Ureter (tissue), 1 donor: ENCODE measurements at regions not wholly inside any gene's neighbourhood (a gene's known extent, or its start where the extent isn't known, plus 50 kb on each side); places are given as distances from the start of the nearest gene placed in this dataset.

Source experiments
- DNase-seq: peaks from one replicate; pipeline ENCODE4 v3.0.0-alpha.2; 2020; ENCODE audit warnings: low spot score
- donor health status: DM: yes; HTN: yes; CAD: no.

GRCh38 chr1:80917826-80918225, 882.9 kb upstream of the ADGRL2 start:
- no peak for DNase-seq

- DNase-seq, result no peak
Observed at GRCh38 chr1:80917225-80917624, 883.5 kb upstream of the ADGRL2 start.

- DNase-seq, result no peak
Observed at GRCh38 chr1:80915491-80915890, 885.2 kb upstream of the ADGRL2 start.

- no peak for DNase-seq
Observed at GRCh38 chr1:80910426-80910825, 890.3 kb upstream of the ADGRL2 start.

GRCh38 chr1:80909172-80909784, 891.5 kb upstream of the ADGRL2 start:
- DNase-seq, result no peak

GRCh38 chr1:80896781-80897356, 903.9 kb upstream of the ADGRL2 start:
- no peak for DNase-seq

GRCh38 chr1:80894921-80895320, 905.8 kb upstream of the ADGRL2 start:
- no peak for DNase-seq

GRCh38 chr1:80893115-80893514, 907.6 kb upstream of the ADGRL2 start:
- DNase-seq, result no peak

GRCh38 chr1:80892539-80892938, 908.2 kb upstream of the ADGRL2 start:
- DNase-seq, result no peak

GRCh38 chr1:80891871-80892270, 908.9 kb upstream of the ADGRL2 start:
- no peak for DNase-seq

- no peak for DNase-seq
Observed at GRCh38 chr1:80882553-80882952, 918.2 kb upstream of the ADGRL2 start.

- DNase-seq, result no peak
Observed at GRCh38 chr1:80878343-80878742, 922.4 kb upstream of the ADGRL2 start.

GRCh38 chr1:80876035-80876434, 924.7 kb upstream of the ADGRL2 start:
- DNase-seq, result no peak

GRCh38 chr1:80869299-80869698, 931.4 kb upstream of the ADGRL2 start:
- DNase-seq, result no peak

GRCh38 chr1:80847904-80848303, 952.8 kb upstream of the ADGRL2 start:
- no peak for DNase-seq

- DNase-seq, result no peak
Observed at GRCh38 chr1:80846966-80847365, 953.8 kb upstream of the ADGRL2 start.

- no peak for DNase-seq
Observed at GRCh38 chr1:80842796-80843195, 957.9 kb upstream of the ADGRL2 start.

- no peak for DNase-seq
Observed at GRCh38 chr1:80841261-80841660, 959.5 kb upstream of the ADGRL2 start.

- no peak for DNase-seq
Observed at GRCh38 chr1:80837066-80837465, 963.7 kb upstream of the ADGRL2 start.

- DNase-seq, result no peak
Observed at GRCh38 chr1:80836505-80836904, 964.2 kb upstream of the ADGRL2 start.

- no peak for DNase-seq
Observed at GRCh38 chr1:80827666-80828065, 973.1 kb upstream of the ADGRL2 start.

GRCh38 chr1:80825067-80825466, 975.7 kb upstream of the ADGRL2 start:
- no peak for DNase-seq

GRCh38 chr1:80818211-80818610, 982.5 kb upstream of the ADGRL2 start:
- no peak for DNase-seq

GRCh38 chr1:80807981-80808380, 992.8 kb upstream of the ADGRL2 start:
- no peak for DNase-seq
